GM19025 (cell line): ENCODE measurements at regions not wholly inside any gene's neighbourhood (a gene's known extent, or its start where the extent isn't known, plus 50 kb on each side); places are given as distances from the start of the nearest gene placed in this dataset.
"Not testable (repeated sequence)": the region's sequence is repeated elsewhere in the genome, so short reads cannot be mapped to it uniquely, and the experiment has no call there.

Experiments
- ATAC-seq: cut with Tn5 transposase; IDR thresholded peaks from one replicate; pipeline ENCODE4 v1.9.1; 2021; ENCODE audit warnings: mild to moderate bottlenecking, low read depth, moderate library complexity; ENCODE audit not compliant: unreplicated experiment

GRCh38 chrX:15127010-15127409, 142.9 kb downstream of the ASB9 start:
- no peak for ATAC-seq

GRCh38 chrX:15116900-15117299, 153.0 kb downstream of the ASB9 start:
- ATAC-seq = no peak

GRCh38 chrX:15114743-15115566, 154.9 kb downstream of the ASB9 start:
- no peak for ATAC-seq

- no peak for ATAC-seq
Measured at GRCh38 chrX:15107367-15107988, 162.4 kb downstream of the ASB9 start.

- ATAC-seq = no peak
Measured at GRCh38 chrX:15098505-15098904, 171.4 kb downstream of the ASB9 start.

GRCh38 chrX:15087747-15088146, 182.1 kb downstream of the ASB9 start:
- ATAC-seq = no peak

GRCh38 chrX:15073313-15073712, 196.6 kb downstream of the ASB9 start:
- ATAC-seq = no peak

GRCh38 chrX:15072880-15073279, 197.0 kb downstream of the ASB9 start:
- no peak for ATAC-seq

GRCh38 chrX:15072259-15072658, 197.6 kb downstream of the ASB9 start:
- ATAC-seq = no peak

- ATAC-seq = no peak
Measured at GRCh38 chrX:15059474-15059873, 186.3 kb downstream of the MOSPD2 start.

GRCh38 chrX:15056044-15056443, 182.8 kb downstream of the MOSPD2 start:
- ATAC-seq = no peak

- no peak for ATAC-seq
Measured at GRCh38 chrX:15055146-15055930, 182.1 kb downstream of the MOSPD2 start.

GRCh38 chrX:15050395-15050794, 177.2 kb downstream of the MOSPD2 start:
- ATAC-seq = no peak

GRCh38 chrX:15043538-15043937, 170.3 kb downstream of the MOSPD2 start:
- no peak for ATAC-seq

- no peak for ATAC-seq
Measured at GRCh38 chrX:15033917-15034316, 160.7 kb downstream of the MOSPD2 start.

- no peak for ATAC-seq
Measured at GRCh38 chrX:15017491-15017890, 144.3 kb downstream of the MOSPD2 start.

- ATAC-seq = no peak
Measured at GRCh38 chrX:15016051-15016450, 142.8 kb downstream of the MOSPD2 start.

GRCh38 chrX:15014281-15014680, 141.1 kb downstream of the MOSPD2 start:
- ATAC-seq = no peak

GRCh38 chrX:15013461-15013860, 140.2 kb downstream of the MOSPD2 start:
- no peak for ATAC-seq

- ATAC-seq = no peak
Measured at GRCh38 chrX:14997271-14997670, 124.0 kb downstream of the MOSPD2 start.

GRCh38 chrX:14984425-14984824, 111.2 kb downstream of the MOSPD2 start:
- ATAC-seq = not testable (repeated sequence)
